Thyroid gland (tissue), 4 donors: ENCODE measurements at regions not wholly inside any gene's neighbourhood (a gene's known extent, or its start where the extent isn't known, plus 50 kb on each side); places are given as distances from the start of the nearest gene placed in this dataset.

ENCODE experiments used
- POLR2A ChIP-seq, 2 donors: fragments of 450-650 bp; IDR thresholded peaks; one replicate each; pipeline ENCODE4 v1.6.1; 2017; ENCODE audit warnings: antibody characterized with exemption in 2 of 2, mild to moderate bottlenecking in 2 of 2, moderate library complexity in 1 of 2
- TF ChIP-seq, protein P1 (sequence below), 6 experiments: fragments of 200-600 bp in 3 of 6; fragments of 450-650 bp in 3 of 6; sonication (generic) in 3 of 6; IDR thresholded peaks; one replicate each; pipeline ENCODE4 v1.5.1; 2016 to 2019; ENCODE audit warnings: antibody characterized with exemption in 6 of 6, mild to moderate bottlenecking in 2 of 6, inconsistent platforms in 1 of 6, moderate library complexity in 1 of 6

DNA sequence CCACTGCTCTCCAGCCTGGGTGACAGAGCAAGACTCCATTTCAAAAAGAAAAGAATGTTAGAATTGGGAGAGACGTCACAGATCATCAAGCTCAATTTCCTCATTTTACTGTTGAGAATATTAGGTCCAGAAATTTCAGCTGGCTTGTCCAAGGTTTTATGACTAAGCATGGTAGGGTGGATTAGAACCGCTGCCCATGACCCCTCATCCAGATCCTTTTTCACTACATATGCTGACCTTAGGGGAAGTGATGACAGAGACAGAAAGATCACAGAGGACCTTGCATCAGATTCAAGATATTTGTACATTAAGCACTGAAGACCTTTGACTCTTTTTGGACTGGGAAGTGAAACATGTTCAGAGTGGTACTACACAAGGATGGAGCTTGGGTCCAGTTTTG, 134.5 kb downstream of the ADAMTS15 start:
- TF ChIP-seq, protein P1, sequence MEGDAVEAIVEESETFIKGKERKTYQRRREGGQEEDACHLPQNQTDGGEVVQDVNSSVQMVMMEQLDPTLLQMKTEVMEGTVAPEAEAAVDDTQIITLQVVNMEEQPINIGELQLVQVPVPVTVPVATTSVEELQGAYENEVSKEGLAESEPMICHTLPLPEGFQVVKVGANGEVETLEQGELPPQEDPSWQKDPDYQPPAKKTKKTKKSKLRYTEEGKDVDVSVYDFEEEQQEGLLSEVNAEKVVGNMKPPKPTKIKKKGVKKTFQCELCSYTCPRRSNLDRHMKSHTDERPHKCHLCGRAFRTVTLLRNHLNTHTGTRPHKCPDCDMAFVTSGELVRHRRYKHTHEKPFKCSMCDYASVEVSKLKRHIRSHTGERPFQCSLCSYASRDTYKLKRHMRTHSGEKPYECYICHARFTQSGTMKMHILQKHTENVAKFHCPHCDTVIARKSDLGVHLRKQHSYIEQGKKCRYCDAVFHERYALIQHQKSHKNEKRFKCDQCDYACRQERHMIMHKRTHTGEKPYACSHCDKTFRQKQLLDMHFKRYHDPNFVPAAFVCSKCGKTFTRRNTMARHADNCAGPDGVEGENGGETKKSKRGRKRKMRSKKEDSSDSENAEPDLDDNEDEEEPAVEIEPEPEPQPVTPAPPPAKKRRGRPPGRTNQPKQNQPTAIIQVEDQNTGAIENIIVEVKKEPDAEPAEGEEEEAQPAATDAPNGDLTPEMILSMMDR (IDR thresholded peaks at IDR 0.05): no peak
- TF ChIP-seq POLR2A (IDR thresholded peaks at IDR 0.05): no peak
